ENCODE measurements at regions not wholly inside any gene's neighbourhood (a gene's known extent, or its start where the extent isn't known, plus 50 kb on each side); places are given as distances from the start of the nearest gene placed in this dataset.

DNA sequence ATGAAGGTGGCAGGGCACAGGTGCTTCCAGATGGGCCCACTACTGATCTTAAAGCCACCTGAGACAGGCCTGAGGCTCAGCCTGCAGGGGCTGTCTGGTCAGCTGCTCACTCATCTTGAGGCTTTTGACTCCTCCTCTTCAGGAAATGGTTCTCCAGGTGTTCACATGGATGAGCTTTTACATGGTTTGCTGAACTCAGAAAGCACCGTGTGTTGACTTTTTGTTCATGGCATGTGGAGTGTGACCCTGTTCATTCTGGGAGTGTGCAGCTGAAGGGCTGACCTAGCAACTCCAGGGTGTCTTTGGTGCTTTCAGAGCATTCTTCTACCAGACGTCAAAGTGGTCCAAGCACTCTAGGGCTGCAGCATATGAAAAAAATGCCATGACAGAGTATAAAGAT lies 111.1 kb downstream of the CCNG2 start:
- Histone ChIP-seq H3K79me1 (ENCODE audit: insufficient read depth, low read depth, low read length, poor library complexity, severe bottlenecking) (no peaks in the 10 kb centered on the region), H3T11ph (ENCODE audit: low read length) (no peak overlapping the region), H4K91ac (ENCODE audit: insufficient read length, low read depth, low read length) (no peak overlapping the region), H3K9ac (ENCODE audit: extremely low read depth, insufficient read length, low read length) (no peak overlapping the region), H3K27me3 (ENCODE audit: insufficient read depth, low read length) (no peaks in the 10 kb centered on the region), H3K14ac (ENCODE audit: insufficient read depth, low read length) (no peak overlapping the region), H2BK120ac (ENCODE audit: low read depth, low read length, poor library complexity, severe bottlenecking) (no peak overlapping the region), H2BK5ac (ENCODE audit: insufficient read length, low read length) (no peak overlapping the region), H3K56ac (ENCODE audit: insufficient read length, low read depth, low read length) (no peak overlapping the region), H3K79me2 (ENCODE audit: insufficient read depth, low read length) (no peaks in the 10 kb centered on the region), H4K8ac (replicated peaks; ENCODE audit: insufficient read length, low read depth, low read length) (no peak overlapping the region), H3K23me2 (ENCODE audit: insufficient read length, low read depth, low read length, poor library complexity, severe bottlenecking) (no peaks in the 10 kb centered on the region), H2AK5ac (ENCODE audit: insufficient read length, low read length) (no peak overlapping the region), H3K23ac (ENCODE audit: insufficient read length, low read depth, low read length) (no peak overlapping the region), H2BK20ac (ENCODE audit: low read depth, low read length, poor library complexity, severe bottlenecking) (no peak overlapping the region), H3K18ac (ENCODE audit: insufficient read length, low read depth, low read length) (no peak overlapping the region), H4K5ac (ENCODE audit: insufficient read length, low read depth, low read length) (no peak overlapping the region), H3K4ac (ENCODE audit: low read depth, low read length) (no peak overlapping the region), H3K4me2 (ENCODE audit: insufficient read depth, insufficient read length, low read length) (no peak overlapping the region), H2BK12ac (ENCODE audit: insufficient read length, low read depth, low read length) (no peak overlapping the region), H2BK15ac (ENCODE audit: low read depth, low read length) (no peak overlapping the region), H2AFZ (ENCODE audit: low read length) (no peak overlapping the region), H3K9me3 (ENCODE audit: control insufficient read depth, low read depth, low read length) (no peaks in the 10 kb centered on the region), H4K20me1 (ENCODE audit: control insufficient read depth, insufficient read depth, insufficient read length) (no peaks in the 10 kb centered on the region), H3K4me1 (ENCODE audit: insufficient read depth, low read length) (no peaks in the 10 kb centered on the region), H3K27ac (ENCODE audit: insufficient read length, low read depth, low read length) (no peak overlapping the region)
- peaks cover 24% of the 10 kb centered on the region for H3K27me3 Mint-ChIP-seq (ENCODE audit: low read depth)
- H3K4me1 Mint-ChIP-seq: no peaks in the 10 kb centered on the region
- H3K4me3 Mint-ChIP-seq: no peak overlapping the region
- no CpG with 5 or more reads among the region's 2 CpGs for WGBS (ENCODE audit: extremely low coverage, insufficient read length, low lambda C conversion rate)
- H3K9me3 Mint-ChIP-seq: peaks cover 8 to 9% of the 10 kb centered on the region in 2 experiments
- DNase-seq: no peak
- H3K27ac Mint-ChIP-seq: no peak overlapping the region
- TF ChIP-seq, protein P1, sequence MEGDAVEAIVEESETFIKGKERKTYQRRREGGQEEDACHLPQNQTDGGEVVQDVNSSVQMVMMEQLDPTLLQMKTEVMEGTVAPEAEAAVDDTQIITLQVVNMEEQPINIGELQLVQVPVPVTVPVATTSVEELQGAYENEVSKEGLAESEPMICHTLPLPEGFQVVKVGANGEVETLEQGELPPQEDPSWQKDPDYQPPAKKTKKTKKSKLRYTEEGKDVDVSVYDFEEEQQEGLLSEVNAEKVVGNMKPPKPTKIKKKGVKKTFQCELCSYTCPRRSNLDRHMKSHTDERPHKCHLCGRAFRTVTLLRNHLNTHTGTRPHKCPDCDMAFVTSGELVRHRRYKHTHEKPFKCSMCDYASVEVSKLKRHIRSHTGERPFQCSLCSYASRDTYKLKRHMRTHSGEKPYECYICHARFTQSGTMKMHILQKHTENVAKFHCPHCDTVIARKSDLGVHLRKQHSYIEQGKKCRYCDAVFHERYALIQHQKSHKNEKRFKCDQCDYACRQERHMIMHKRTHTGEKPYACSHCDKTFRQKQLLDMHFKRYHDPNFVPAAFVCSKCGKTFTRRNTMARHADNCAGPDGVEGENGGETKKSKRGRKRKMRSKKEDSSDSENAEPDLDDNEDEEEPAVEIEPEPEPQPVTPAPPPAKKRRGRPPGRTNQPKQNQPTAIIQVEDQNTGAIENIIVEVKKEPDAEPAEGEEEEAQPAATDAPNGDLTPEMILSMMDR (conservative IDR thresholded peaks at IDR 0.05): no peak
- H3K36me3 Mint-ChIP-seq (ENCODE audit: insufficient read depth in 1 of 3, low read depth in 3 of 3): no peaks in the 10 kb centered on the region; a peak in 1 of 7 replicates
